HepG2 (cell line): ENCODE measurements at regions not wholly inside any gene's neighbourhood (a gene's known extent, or its start where the extent isn't known, plus 50 kb on each side); places are given as distances from the start of the nearest gene placed in this dataset.

Source experiments
- ATAC-seq: fragments of 200-7000 bp; cut with Tn5 transposase; 3 replicates; pipeline ENCODE4 v1.9.1; 2020; ENCODE audit warnings: mild to moderate bottlenecking, moderate library complexity
- BruUV-seq: library from RNA; stranded (reverse); fragments of 400-500 nt; replicated peaks from 2 replicates; lab custom pipeline; 2021; lab: Mats Ljungman, UMichigan
- CTCF ChIA-PET: fragments of 300-600 bp; formaldehyde crosslinking; extraction: SDS; loops from one replicate; lab custom pipeline; 2021; ENCODE audit warnings: low total read pairs, inconsistent platforms, low intra/inter-chr PET ratio; lab: Yijun Ruan, JAX
- POLR2A ChIA-PET: fragments of 350-600 bp; sonication (Branson Sonifier 250); formaldehyde crosslinking; loops from one replicate; lab custom pipeline; 2020; ENCODE audit warnings: antibody characterized with exemption, inconsistent platforms; lab: Yijun Ruan, JAX
- DNase-seq: peaks from one replicate; pipeline ENCODE4 v3.0.0-alpha.2; 2015; ENCODE audit warnings: low spot score
- FAIRE-seq: peaks from 3 replicates; lab custom pipeline; 2011; peaks lifted over from hg19 to GRCh38; lab: Jason Lieb, UNC
- H2AFZ ChIP-seq: one replicate; pipeline ENCODE4 v1.6.1; 2011; ENCODE audit warnings: low read length, inconsistent platforms
- H3K27ac ChIP-seq: fragments of 300-600 bp; 3 replicates; pipeline ENCODE4 v1.8.0; 2011; ENCODE audit warnings: mixed run types, mild to moderate bottlenecking, mixed read lengths, low read length, inconsistent platforms; ENCODE audit not compliant: insufficient read depth; ENCODE audit errors: extremely low read length
- H3K27me3 ChIP-seq, 2 experiments: fragments of 200-600 bp in 1 of 2; 2 replicates in 1 of 2; 3 replicates in 1 of 2; pipeline versions ENCODE4 v1.6.0 to v1.8.0; 2011; ENCODE audit warnings: low read length in 2 of 2, mild to moderate bottlenecking in 2 of 2, moderate library complexity in 2 of 2, inconsistent platforms in 1 of 2; ENCODE audit not compliant: insufficient read depth in 2 of 2, control insufficient read depth in 1 of 2
- H3K36me3 ChIP-seq, 2 experiments: fragments of 200-600 bp in 1 of 2; replicated peaks in 1 of 2; 2 replicates in 1 of 2; 3 replicates in 1 of 2; pipeline versions ENCODE4 v1.5.1 to v1.8.0; 2011; ENCODE audit warnings: low read length in 2 of 2, inconsistent platforms in 1 of 2; ENCODE audit not compliant: insufficient read depth in 2 of 2, control insufficient read depth in 1 of 2
- H3K4me1 ChIP-seq: 2 replicates; pipeline ENCODE4 v1.5.1; 2012; ENCODE audit warnings: low read length, inconsistent platforms; ENCODE audit not compliant: insufficient read depth
- H3K4me2 ChIP-seq: 2 replicates; pipeline ENCODE4 v1.6.0; 2011; ENCODE audit warnings: low read depth, low read length, inconsistent platforms
- H3K4me3 ChIP-seq, 3 experiments: fragments of 200-600 bp in 1 of 3; sonication (generic), shearing (Covaris generic) in 1 of 3; replicated peaks in 1 of 3; 2 replicates each; pipeline ENCODE4 v1.5.1; 2011 to 2016; ENCODE audit warnings: low read length in 3 of 3, inconsistent platforms in 2 of 3, low read depth in 2 of 3, mild to moderate bottlenecking in 2 of 3, control low read depth in 1 of 3, mixed read lengths in 1 of 3; ENCODE audit not compliant: insufficient read depth in 1 of 3
- H3K79me2 ChIP-seq: one replicate; pipeline ENCODE4 v1.6.1; 2011; ENCODE audit warnings: low read length, inconsistent platforms; ENCODE audit not compliant: insufficient read depth
- H3K9ac ChIP-seq: 2 replicates; pipeline ENCODE4 v1.6.0; 2011; ENCODE audit warnings: mild to moderate bottlenecking, low read depth, low read length, inconsistent platforms; ENCODE audit not compliant: insufficient read depth
- H3K9me3 ChIP-seq: 2 replicates; pipeline ENCODE4 v1.5.1; 2012; ENCODE audit warnings: mild to moderate bottlenecking, low read length
- H4K20me1 ChIP-seq: 2 replicates; pipeline ENCODE4 v1.6.0; 2011; ENCODE audit warnings: inconsistent platforms, mild to moderate bottlenecking, low read length, moderate library complexity; ENCODE audit not compliant: insufficient read depth
- CHCHD3 ChIP-seq: sonication (generic); formaldehyde crosslinking; IDR thresholded peaks from 2 replicates; pipeline ENCODE4 v1.8.0; 2022; ENCODE audit warnings: mild to moderate bottlenecking, missing genetic modification reagents, moderate library complexity
- HINFP ChIP-seq: sonication (generic); formaldehyde crosslinking; IDR thresholded peaks from 2 replicates; pipeline ENCODE4 v1.4.0; 2020; ENCODE audit warnings: low read depth, mild to moderate bottlenecking, missing genetic modification reagents
- KDM5A ChIP-seq: fragments of 200-600 bp; sonication (generic); IDR thresholded peaks from 2 replicates; pipeline ENCODE4 v1.7.0; 2018; ENCODE audit warnings: antibody characterized with exemption, mild to moderate bottlenecking, low read length, borderline replicate concordance
- MTERF4 ChIP-seq: sonication (generic); formaldehyde crosslinking; IDR thresholded peaks from 2 replicates; pipeline ENCODE4 v1.8.0; 2023; ENCODE audit warnings: mild to moderate bottlenecking, missing genetic modification reagents
- NFATC3 ChIP-seq: sonication (generic); formaldehyde crosslinking; IDR thresholded peaks from 2 replicates; pipeline ENCODE4 v1.5.1; 2020; ENCODE audit warnings: mild to moderate bottlenecking, missing genetic modification reagents
- PREB ChIP-seq: sonication (generic); formaldehyde crosslinking; IDR thresholded peaks from 2 replicates; pipeline ENCODE4 v1.4.0; 2020; ENCODE audit warnings: missing genetic modification reagents
- ZNF354B ChIP-seq: sonication (generic); formaldehyde crosslinking; IDR thresholded peaks from 2 replicates; pipeline ENCODE4 v1.8.0; 2022; ENCODE audit warnings: mild to moderate bottlenecking, missing genetic modification reagents
- ZNF446 ChIP-seq: sonication (generic); formaldehyde crosslinking; IDR thresholded peaks from 2 replicates; pipeline ENCODE4 v1.5.0; 2020; ENCODE audit warnings: mild to moderate bottlenecking, missing genetic modification reagents
- ZNF598 ChIP-seq: sonication (generic); formaldehyde crosslinking; IDR thresholded peaks from 2 replicates; pipeline ENCODE4 v1.5.1; 2020; ENCODE audit warnings: mild to moderate bottlenecking, missing genetic modification reagents, borderline replicate concordance
- ZNF841 ChIP-seq: sonication (generic); formaldehyde crosslinking; IDR thresholded peaks from 2 replicates; pipeline ENCODE4 v1.8.1; 2023; ENCODE audit warnings: missing genetic modification reagents, borderline replicate concordance
- WGBS: methylation state at CpG from one replicate; pipeline ENCODE4 v1.1.6; 2017; ENCODE audit warnings: low lambda C conversion rate; 5-methylcytosine and 5-hydroxymethylcytosine counted together
- in situ Hi-C: cut with HindIII; loops from 2 replicates; pipeline ENCODE4 v1.10.0; 2017; ENCODE audit warnings: low pct_unique_long_range_greater_than_20kb; ENCODE audit not compliant: extremely low pct_ligation_motif_present
- intact Hi-C: fragments of 100-400 bp; cut with micrococcal nuclease; formaldehyde crosslinking; loops from one replicate; pipeline ENCODE4 v1.10.0; 2022; ENCODE audit not compliant: unreplicated experiment

GRCh38 chr7:49367072-49367471 is 406.4 kb upstream of the VWC2 start:
- no peak overlapping the region for H3K27ac ChIP-seq
- H3K4me2 ChIP-seq: no peak overlapping the region
- in situ Hi-C loops: no loop called here
- no peaks in the 10 kb centered on the region for H4K20me1 ChIP-seq
- H3K27me3 ChIP-seq: no peaks in the 10 kb centered on the region
- no peak overlapping the region for H2AFZ ChIP-seq
- intact Hi-C loops: no loop called here
- ATAC-seq: no peak
- no peak for TF ChIP-seq ZNF598
- TF ChIP-seq ZNF446 (CRISPR knock-in tag): no peak
- TF ChIP-seq KDM5A: no peak
- TF ChIP-seq PREB: no peak
- no peak for TF ChIP-seq CHCHD3 (CRISPR knock-in tag)
- TF ChIP-seq NFATC3 (CRISPR knock-in tag): no peak
- TF ChIP-seq MTERF4: no peak
- TF ChIP-seq ZNF841: no peak
- TF ChIP-seq HINFP (CRISPR knock-in tag): no peak
- TF ChIP-seq ZNF354B (CRISPR knock-in tag): no peak
- TF ChIP-seq, all 625 proteins: peak for 0
- no peaks in the 10 kb centered on the region for H3K79me2 ChIP-seq
- no peak for DNase-seq
- 0 out of 2 replicates have a peak, but pooled peaks cover 5% of the 10 kb centered on the region for H3K9me3 ChIP-seq
- POLR2A ChIA-PET: no interaction called here
- H3K9ac ChIP-seq: no peak overlapping the region
- no peak for FAIRE-seq
- no peaks in the 10 kb centered on the region for H3K4me1 ChIP-seq
- CTCF ChIA-PET: no interaction called here
- H3K4me3 ChIP-seq: no peak overlapping the region
- no peaks in the 10 kb centered on the region for H3K36me3 ChIP-seq
- no TSS peak for BruUV-seq
- WGBS: 2% methylated on average over 2 of the region's 2 CpGs
